GM13976 (cell line): ENCODE measurements at regions not wholly inside any gene's neighbourhood (a gene's known extent, or its start where the extent isn't known, plus 50 kb on each side); places are given as distances from the start of the nearest gene placed in this dataset.

Source experiments
- DNase-seq: peaks from one replicate; pipeline ENCODE4 v3.0.0; 2012; ENCODE audit warnings: low spot score
- CTCF ChIP-seq: IDR thresholded peaks from 2 replicates; pipeline ENCODE4 v1.5.1; 2012; ENCODE audit warnings: borderline replicate concordance, mild to moderate bottlenecking; ENCODE audit not compliant: insufficient read depth; ENCODE audit errors: extremely low read depth, missing control alignments, control extremely low read depth
- in situ Hi-C: fragments of 300-500 bp; cut with MboI; formaldehyde crosslinking; loops from one replicate; pipeline ENCODE4 v1.12.0; 2022; ENCODE audit warnings: low sequenced_read_pairs, mixed read lengths, inconsistent platforms; ENCODE audit not compliant: unreplicated experiment

GRCh38 chr1:209404577-209404976, 178.9 kb upstream of the CAMK1G start:
- in situ Hi-C loops: no loop called here
- no peak for TF ChIP-seq CTCF
- DNase-seq: no peak

- in situ Hi-C loops: no loop called here
- TF ChIP-seq CTCF: no peak
- no peak for DNase-seq
Measured at GRCh38 chr1:209405183-209405814, 178.2 kb upstream of the CAMK1G start.

- in situ Hi-C loops: no loop called here
- no peak for TF ChIP-seq CTCF
- DNase-seq: no peak
Measured at GRCh38 chr1:209406168-209406567, 177.3 kb upstream of the CAMK1G start.

- in situ Hi-C loops: no loop called here
- no peak for DNase-seq
- TF ChIP-seq CTCF: no peak
Measured at GRCh38 chr1:209406595-209406994, 176.9 kb upstream of the CAMK1G start.

GRCh38 chr1:209409780-209410179, 173.7 kb upstream of the CAMK1G start:
- no peak for TF ChIP-seq CTCF
- no peak for DNase-seq
- in situ Hi-C loops: no loop called here

GRCh38 chr1:209411491-209411929, 172.0 kb upstream of the CAMK1G start:
- TF ChIP-seq CTCF: no peak
- no peak for DNase-seq
- in situ Hi-C loops: no loop called here
